CD14-positive monocyte (primary cell): ENCODE measurements at regions not wholly inside any gene's neighbourhood (a gene's known extent, or its start where the extent isn't known, plus 50 kb on each side); places are given as distances from the start of the nearest gene placed in this dataset.
A peak's percentile ranks its signal among the peaks of the same experiment; 100 is the strongest.

Experiments
- DNase-seq, 3 donors: peaks; one replicate each; pipeline ENCODE4 v3.0.0-alpha.2; 2011 to 2022
- H2AFZ ChIP-seq: 2 replicates; pipeline ENCODE4 v1.6.0; 2012; ENCODE audit warnings: mild to moderate bottlenecking, low read depth, low read length, inconsistent platforms; ENCODE audit not compliant: insufficient read depth, poor library complexity, severe bottlenecking
- H3K27ac ChIP-seq, 2 donors: 1 replicate in 1 of 2; 2 replicates in 1 of 2; pipeline ENCODE4 v1.5.1; 2012 to 2013; ENCODE audit warnings: low read length in 2 of 2, control low read depth in 1 of 2, inconsistent platforms in 1 of 2, low read depth in 1 of 2, mild to moderate bottlenecking in 1 of 2
- H3K27me3 ChIP-seq, 2 donors: one replicate each; pipeline versions ENCODE4 v1.6.0 to v1.6.1; 2011 to 2013; ENCODE audit warnings: low read length in 2 of 2; ENCODE audit not compliant: control insufficient read depth in 2 of 2, insufficient read depth in 2 of 2
- H3K36me3 ChIP-seq, 2 donors: replicated peaks in 1 of 2; 1 replicate in 1 of 2; 2 replicates in 1 of 2; pipeline versions ENCODE4 v1.5.1 to v1.6.1; 2012 to 2013; ENCODE audit warnings: low read length in 2 of 2, control low read depth in 1 of 2, inconsistent platforms in 1 of 2, mild to moderate bottlenecking in 1 of 2; ENCODE audit not compliant: insufficient read depth in 2 of 2, control insufficient read depth in 1 of 2
- H3K4me1 ChIP-seq, 2 donors: 1 replicate in 1 of 2; 2 replicates in 1 of 2; pipeline versions ENCODE4 v1.5.1 to v1.6.1; 2012 to 2013; ENCODE audit warnings: low read length in 2 of 2, control low read depth in 1 of 2, inconsistent platforms in 1 of 2, mild to moderate bottlenecking in 1 of 2, moderate library complexity in 1 of 2; ENCODE audit not compliant: insufficient read depth in 2 of 2, control insufficient read depth in 1 of 2
- H3K4me2 ChIP-seq: replicated peaks from 2 replicates; pipeline ENCODE3; 2012; ENCODE audit warnings: low read length, moderate library complexity, mild to moderate bottlenecking; ENCODE audit not compliant: poor library complexity, severe bottlenecking; ENCODE audit errors: extremely low read depth
- H3K4me3 ChIP-seq, 3 experiments: fragments of 200-600 bp in 1 of 3; sonication (generic) in 1 of 3; replicated peaks in 1 of 3; 1 replicate in 2 of 3; 2 replicates in 1 of 3; pipeline ENCODE4 v1.5.1; 2011 to 2013; ENCODE audit warnings: low read length in 3 of 3, mild to moderate bottlenecking in 3 of 3, control low read depth in 2 of 3, low read depth in 2 of 3, inconsistent platforms in 1 of 3, moderate library complexity in 1 of 3
- H3K79me2 ChIP-seq: 2 replicates; pipeline ENCODE4 v1.6.0; 2012; ENCODE audit warnings: mild to moderate bottlenecking, control low read depth, inconsistent platforms, low read length, moderate library complexity; ENCODE audit not compliant: insufficient read depth
- H3K9ac ChIP-seq: 2 replicates; pipeline ENCODE4 v1.6.0; 2017; ENCODE audit warnings: low read length, mild to moderate bottlenecking; ENCODE audit not compliant: insufficient read depth, poor library complexity, severe bottlenecking
- H3K9me3 ChIP-seq, 2 donors: replicated peaks in 1 of 2; 1 replicate in 1 of 2; 2 replicates in 1 of 2; pipeline versions ENCODE4 v1.5.1 to v1.6.1; 2012 to 2013; ENCODE audit warnings: low read length in 2 of 2, control low read depth in 1 of 2; ENCODE audit not compliant: control insufficient read depth in 1 of 2, insufficient read depth in 1 of 2
- H4K20me1 ChIP-seq: 2 replicates; pipeline ENCODE4 v1.6.0; 2012; ENCODE audit warnings: mild to moderate bottlenecking, low read length, control low read depth, moderate library complexity; ENCODE audit not compliant: insufficient read depth
- H3K27ac Mint-ChIP-seq, 7 donors: one replicate each; pipeline ENCODE4 v1.8.0; 2020; ENCODE audit warnings: mild to moderate bottlenecking in 7 of 7, mixed read lengths in 7 of 7, moderate library complexity in 6 of 7, inconsistent platforms in 2 of 7
- H3K27me3 Mint-ChIP-seq, 3 donors: one replicate each; pipeline ENCODE4 v1.8.0; 2021 to 2022; ENCODE audit warnings: low read depth in 3 of 3, mild to moderate bottlenecking in 3 of 3, mixed read lengths in 3 of 3, moderate library complexity in 3 of 3, inconsistent platforms in 1 of 3
- H3K36me3 Mint-ChIP-seq, 2 donors: one replicate each; pipeline ENCODE4 v1.8.0; 2020; ENCODE audit warnings: mixed read lengths in 2 of 2, inconsistent platforms in 1 of 2, mild to moderate bottlenecking in 1 of 2
- H3K4me1 Mint-ChIP-seq: one replicate; pipeline ENCODE4 v1.8.0; 2020; ENCODE audit warnings: mild to moderate bottlenecking, mixed read lengths
- H3K4me3 Mint-ChIP-seq, 2 donors: one replicate each; pipeline ENCODE4 v1.8.0; 2020; ENCODE audit warnings: mild to moderate bottlenecking in 2 of 2, mixed read lengths in 2 of 2, moderate library complexity in 1 of 2
- H3K9me3 Mint-ChIP-seq, 7 donors: one replicate each; pipeline ENCODE4 v1.8.0; 2020 to 2022; ENCODE audit warnings: mixed read lengths in 7 of 7, mild to moderate bottlenecking in 6 of 7, moderate library complexity in 6 of 7, inconsistent platforms in 2 of 7
- WGBS: methylation state at CpG from one replicate; pipeline ENCODE4 v1.1.5; 2013; ENCODE audit warnings: missing lambda C conversion rate; ENCODE audit not compliant: insufficient coverage; 5-methylcytosine and 5-hydroxymethylcytosine counted together
- intact Hi-C, 2 donors: fragments of 100-400 bp; cut with micrococcal nuclease; formaldehyde crosslinking; loops; one replicate each; pipeline versions ENCODE4 v1.15.0 to v1.15.1; 2023
- TF ChIP-seq, protein P1 (sequence below): fragments of 200-600 bp; IDR thresholded peaks from one replicate; pipeline ENCODE4 v1.8.0; 2022; ENCODE audit warnings: antibody characterized with exemption, mild to moderate bottlenecking

DNA sequence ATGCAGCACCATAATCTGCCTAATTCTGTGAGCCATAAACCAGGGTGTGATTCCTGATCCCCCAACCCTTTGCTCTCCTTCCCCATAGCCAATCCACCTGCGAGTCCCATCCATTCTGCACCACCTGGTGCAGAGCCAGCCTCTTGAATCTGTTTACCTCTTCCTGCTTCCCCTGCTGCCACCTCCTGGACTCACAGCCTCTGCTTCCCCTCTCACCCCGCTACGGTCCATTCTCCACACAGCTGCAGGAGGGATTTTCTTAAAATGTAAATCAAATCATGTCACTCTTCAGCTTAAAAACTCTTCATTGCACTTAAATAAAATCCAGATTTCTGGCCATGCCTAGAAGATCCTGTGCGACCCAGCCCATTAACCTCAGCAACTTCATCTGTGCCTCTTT is 186.7 kb downstream of the FOXD2 start:
- no peaks in the 10 kb centered on the region for H3K4me1 ChIP-seq
- TF ChIP-seq, protein P1, sequence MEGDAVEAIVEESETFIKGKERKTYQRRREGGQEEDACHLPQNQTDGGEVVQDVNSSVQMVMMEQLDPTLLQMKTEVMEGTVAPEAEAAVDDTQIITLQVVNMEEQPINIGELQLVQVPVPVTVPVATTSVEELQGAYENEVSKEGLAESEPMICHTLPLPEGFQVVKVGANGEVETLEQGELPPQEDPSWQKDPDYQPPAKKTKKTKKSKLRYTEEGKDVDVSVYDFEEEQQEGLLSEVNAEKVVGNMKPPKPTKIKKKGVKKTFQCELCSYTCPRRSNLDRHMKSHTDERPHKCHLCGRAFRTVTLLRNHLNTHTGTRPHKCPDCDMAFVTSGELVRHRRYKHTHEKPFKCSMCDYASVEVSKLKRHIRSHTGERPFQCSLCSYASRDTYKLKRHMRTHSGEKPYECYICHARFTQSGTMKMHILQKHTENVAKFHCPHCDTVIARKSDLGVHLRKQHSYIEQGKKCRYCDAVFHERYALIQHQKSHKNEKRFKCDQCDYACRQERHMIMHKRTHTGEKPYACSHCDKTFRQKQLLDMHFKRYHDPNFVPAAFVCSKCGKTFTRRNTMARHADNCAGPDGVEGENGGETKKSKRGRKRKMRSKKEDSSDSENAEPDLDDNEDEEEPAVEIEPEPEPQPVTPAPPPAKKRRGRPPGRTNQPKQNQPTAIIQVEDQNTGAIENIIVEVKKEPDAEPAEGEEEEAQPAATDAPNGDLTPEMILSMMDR = no peak
- Mint-ChIP-seq H3K4me1 (no peaks in the 10 kb centered on the region), H3K4me3 (no peak overlapping the region), H3K27me3 (peaks cover 2 to 4% (median 3%) of the 10 kb centered on the region in 3 donors), H3K27ac (peak overlapping the region in 1 of 7 donors; percentile 36), H3K36me3 (no peaks in the 10 kb centered on the region), H3K9me3 (peaks cover 0 to 1% (median 0%) of the 10 kb centered on the region in 7 donors)
- H2AFZ ChIP-seq = no peak overlapping the region
- H3K79me2 ChIP-seq = no peaks in the 10 kb centered on the region
- intact Hi-C loops = no loop called here
- no peak overlapping the region for H3K4me2 ChIP-seq
- no peaks in the 10 kb centered on the region for H3K27me3 ChIP-seq
- no peak overlapping the region for H3K27ac ChIP-seq
- H3K4me3 ChIP-seq = no peak overlapping the region
- no peaks in the 10 kb centered on the region for H4K20me1 ChIP-seq
- H3K9me3 ChIP-seq = no peaks in the 10 kb centered on the region
- H3K36me3 ChIP-seq = no peaks in the 10 kb centered on the region
- no peak for DNase-seq
- WGBS = 69% methylated on average over 3 of the region's 4 CpGs
- no peak overlapping the region for H3K9ac ChIP-seq

DNA sequence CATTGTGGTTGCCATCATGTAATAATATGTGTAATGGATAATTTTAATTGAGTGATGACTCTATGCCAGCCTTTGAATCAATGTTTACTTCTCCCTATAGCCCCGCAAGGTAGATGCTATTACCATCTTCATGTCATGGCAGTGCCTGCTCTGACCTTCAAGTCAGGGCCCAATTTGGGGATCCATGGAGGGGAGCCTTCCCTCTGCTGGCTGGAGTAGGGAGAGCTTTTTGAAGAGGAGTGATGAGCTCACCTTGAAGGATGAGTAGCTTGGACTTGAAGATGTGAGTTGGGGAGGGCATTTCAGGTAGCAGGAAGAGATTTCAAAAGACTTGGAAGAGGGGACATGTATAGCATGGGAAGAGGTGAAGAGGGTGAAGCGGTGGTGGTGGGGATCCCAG is 189.2 kb downstream of the FOXD2 start:
- TF ChIP-seq, protein P1 = no peak
- no peak overlapping the region for H3K9ac ChIP-seq
- no peak overlapping the region for H3K4me3 Mint-ChIP-seq
- H3K4me2 ChIP-seq = no peak overlapping the region
- no peak overlapping the region for H2AFZ ChIP-seq
- no peaks in the 10 kb centered on the region for H4K20me1 ChIP-seq
- no peak overlapping the region for H3K27ac ChIP-seq
- intact Hi-C loops = no loop called here
- no peaks in the 10 kb centered on the region for H3K27me3 ChIP-seq
- H3K9me3 Mint-ChIP-seq = peaks cover 0 to 1% (median 0%) of the 10 kb centered on the region in 7 donors
- H3K4me1 ChIP-seq = no peaks in the 10 kb centered on the region
- peaks cover 0 to 4% (median 3%) of the 10 kb centered on the region in 3 donors for H3K27me3 Mint-ChIP-seq
- no peaks in the 10 kb centered on the region for H3K36me3 ChIP-seq
- no peaks in the 10 kb centered on the region for H3K36me3 Mint-ChIP-seq
- H3K79me2 ChIP-seq = no peaks in the 10 kb centered on the region
- WGBS = 100% methylated on average over 1 of the region's 2 CpGs
- H3K9me3 ChIP-seq = no peaks in the 10 kb centered on the region
- no peaks in the 10 kb centered on the region for H3K4me1 Mint-ChIP-seq
- DNase-seq = no peak
- H3K27ac Mint-ChIP-seq = no peak overlapping the region
- no peak overlapping the region for H3K4me3 ChIP-seq
